ENCODE measurements at regions not wholly inside any gene's neighbourhood (a gene's known extent, or its start where the extent isn't known, plus 50 kb on each side); places are given as distances from the start of the nearest gene placed in this dataset.

GRCh38 chr1:115412286-115412685, 74.2 kb upstream of the NGF start:
- DNase-seq = no peak
- in situ Hi-C loops (cut with MboI; ENCODE audit: low sequenced_read_pairs in 4 of 4) = no loop called here
- Histone ChIP-seq H3K4me3 (no peak overlapping the region), H3K27me3 (no peaks in the 10 kb centered on the region), H3K9me3 (no peaks in the 10 kb centered on the region), H3K27ac (no peak overlapping the region), H3K4me1 (no peaks in the 10 kb centered on the region), H3K36me3 (no peaks in the 10 kb centered on the region)
- intact Hi-C loops (cut with DNase I; ENCODE audit: low total_unique reads) = no loop called here
- ATAC-seq = no peak
- TF ChIP-seq POLR2A (IDR thresholded peaks at IDR 0.05) = no peak
- TF ChIP-seq CTCF (IDR thresholded peaks at IDR 0.05 in 4 of 5, conservative IDR thresholded peaks at IDR 0.05 in 1 of 5) = no peak

GRCh38 chr1:115411371-115412063, 73.5 kb upstream of the NGF start:
- Histone ChIP-seq H3K9me3 (no peaks in the 10 kb centered on the region), H3K27me3 (no peaks in the 10 kb centered on the region), H3K4me1 (no peaks in the 10 kb centered on the region), H3K36me3 (no peaks in the 10 kb centered on the region), H3K27ac (no peak overlapping the region), H3K4me3 (no peak overlapping the region)
- no peak for TF ChIP-seq POLR2A (IDR thresholded peaks at IDR 0.05)
- no peak for TF ChIP-seq CTCF (IDR thresholded peaks at IDR 0.05 in 4 of 5, conservative IDR thresholded peaks at IDR 0.05 in 1 of 5)
- DNase-seq (no peak), ATAC-seq (peak in 1 of 2 donors; percentile 42)
- intact Hi-C loops (cut with DNase I; ENCODE audit: low total_unique reads) (no loop called here), in situ Hi-C loops (cut with MboI; ENCODE audit: low sequenced_read_pairs in 4 of 4) (no loop called here)

DNA sequence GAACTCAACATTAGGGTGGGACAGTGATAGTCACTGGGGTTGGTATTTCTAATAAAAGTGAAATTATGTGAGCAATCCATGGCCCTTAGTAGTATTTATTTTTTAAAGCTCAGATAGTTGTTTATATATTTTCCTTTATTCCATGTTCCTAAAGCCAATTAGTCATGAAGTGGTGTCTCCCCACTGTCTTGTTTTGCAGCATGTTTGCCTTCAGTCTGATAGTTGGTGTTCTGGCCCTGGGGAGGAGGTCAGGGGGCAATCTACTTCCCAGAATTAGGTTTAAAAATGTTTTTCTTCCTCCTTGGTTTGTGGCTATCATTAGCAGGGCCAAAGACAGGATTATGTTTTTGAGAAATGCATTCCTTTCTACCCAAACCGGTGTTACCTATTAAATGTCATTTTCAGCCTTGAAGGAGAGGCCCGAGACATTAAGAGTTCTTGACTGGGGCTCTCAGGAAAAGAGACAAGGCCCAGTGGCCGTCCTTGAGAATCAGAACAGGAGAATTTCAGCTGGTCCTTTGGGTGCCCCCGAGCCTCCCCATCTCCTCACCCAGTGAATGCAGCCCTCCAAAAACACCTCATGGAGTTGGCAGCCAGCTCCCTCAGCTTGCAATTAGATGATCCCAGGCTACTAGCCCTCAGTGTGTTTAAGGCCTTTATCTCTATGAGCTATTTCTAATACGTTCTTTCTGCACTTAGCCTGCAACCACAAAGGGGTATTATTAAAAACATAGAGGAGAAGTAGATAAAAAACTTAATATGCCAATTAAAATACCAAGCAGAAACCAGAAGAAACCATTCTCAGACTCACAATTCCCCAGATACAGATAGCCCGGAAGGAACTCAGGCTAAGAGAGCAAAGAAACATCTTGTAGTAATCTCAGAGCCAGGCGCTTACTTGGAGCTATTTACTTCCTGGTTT, 71.3 kb upstream of the NGF start:
- Histone ChIP-seq H3K4me3 (no peak overlapping the region), H3K9me3 (no peaks in the 10 kb centered on the region), H3K27me3 (no peaks in the 10 kb centered on the region), H3K27ac (peak overlapping the region in 1 of 4 donors; percentile 18), H3K4me1 (no peaks in the 10 kb centered on the region), H3K36me3 (no peaks in the 10 kb centered on the region)
- in situ Hi-C loops (cut with MboI; ENCODE audit: low sequenced_read_pairs in 4 of 4) = no loop called here
- no peak for DNase-seq
- no peak for ATAC-seq
- intact Hi-C loops (cut with DNase I; ENCODE audit: low total_unique reads) = no loop called here
- TF ChIP-seq POLR2A (IDR thresholded peaks at IDR 0.05) = no peak
- no peak for TF ChIP-seq CTCF (IDR thresholded peaks at IDR 0.05 in 4 of 5, conservative IDR thresholded peaks at IDR 0.05 in 1 of 5)

- TF ChIP-seq POLR2A (IDR thresholded peaks at IDR 0.05) (no peak), CTCF (IDR thresholded peaks at IDR 0.05 in 4 of 5, conservative IDR thresholded peaks at IDR 0.05 in 1 of 5) (no peak)
- no peak overlapping the region for H3K4me3 ChIP-seq
- ATAC-seq (no peak), DNase-seq (no peak)
- in situ Hi-C loops (cut with MboI; ENCODE audit: low sequenced_read_pairs in 4 of 4) (no loop called here), intact Hi-C loops (cut with DNase I; ENCODE audit: low total_unique reads) (no loop called here)
- H3K27me3 ChIP-seq = no peaks in the 10 kb centered on the region
- no peak overlapping the region for H3K27ac ChIP-seq
- no peaks in the 10 kb centered on the region for H3K9me3 ChIP-seq
- no peaks in the 10 kb centered on the region for H3K4me1 ChIP-seq
- no peaks in the 10 kb centered on the region for H3K36me3 ChIP-seq
Observed at GRCh38 chr1:115408533-115408932, 70.5 kb upstream of the NGF start.

Data from gastrocnemius medialis (tissue), 4 donors.